ENCODE measurements at regions not wholly inside any gene's neighbourhood (a gene's known extent, or its start where the extent isn't known, plus 50 kb on each side); places are given as distances from the start of the nearest gene placed in this dataset.

- no peak for DNase-seq (ENCODE audit: low read depth in 2 of 2)
These were observed 457.5 kb upstream of the ZNF608 start for GRCh38 chr5:125203912-125204311.

DNA sequence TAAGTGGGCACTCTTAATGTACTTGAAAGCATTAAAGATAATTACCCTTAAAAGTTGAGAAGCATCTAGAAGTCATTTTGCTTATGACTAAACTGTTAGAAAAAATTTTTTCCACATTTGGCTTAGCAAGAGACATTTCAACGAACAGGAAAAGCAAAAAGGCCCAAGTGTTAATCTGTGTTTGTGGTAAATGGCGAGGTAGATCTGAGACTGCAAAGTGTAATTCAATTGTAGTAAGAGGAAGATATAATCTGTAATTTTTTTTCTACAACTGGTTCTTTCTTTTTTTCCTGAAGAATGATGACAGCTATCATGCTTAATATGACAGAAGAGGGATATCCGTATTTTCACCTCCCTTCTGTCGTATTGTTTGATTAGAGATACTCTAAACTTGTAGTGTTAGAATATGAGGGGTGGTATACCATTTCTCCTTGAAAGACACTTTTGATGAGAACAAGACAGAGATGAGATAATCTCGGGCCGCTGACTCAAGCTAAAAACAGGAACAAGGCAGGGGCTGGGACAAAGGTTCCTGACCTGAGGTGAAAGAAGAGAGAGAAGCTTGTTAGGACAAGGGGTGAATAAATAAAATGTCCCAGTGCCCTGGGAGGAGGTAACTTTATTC, 459.3 kb upstream of the ZNF608 start:
- no peak for DNase-seq (ENCODE audit: low read depth in 2 of 2)

- no peak for DNase-seq (ENCODE audit: low read depth in 2 of 2)
These were observed 461.4 kb upstream of the ZNF608 start for GRCh38 chr5:125207856-125208255.

GRCh38 chr5:125209650-125210049, 463.2 kb upstream of the ZNF608 start:
- DNase-seq (ENCODE audit: low read depth in 2 of 2) = no peak

GRCh38 chr5:125210242-125210947, 464.0 kb upstream of the ZNF608 start:
- no peak for DNase-seq (ENCODE audit: low read depth in 2 of 2)

- no peak for DNase-seq (ENCODE audit: low read depth in 2 of 2)
These were observed 467.6 kb upstream of the ZNF608 start for GRCh38 chr5:125214080-125214479.

DNA sequence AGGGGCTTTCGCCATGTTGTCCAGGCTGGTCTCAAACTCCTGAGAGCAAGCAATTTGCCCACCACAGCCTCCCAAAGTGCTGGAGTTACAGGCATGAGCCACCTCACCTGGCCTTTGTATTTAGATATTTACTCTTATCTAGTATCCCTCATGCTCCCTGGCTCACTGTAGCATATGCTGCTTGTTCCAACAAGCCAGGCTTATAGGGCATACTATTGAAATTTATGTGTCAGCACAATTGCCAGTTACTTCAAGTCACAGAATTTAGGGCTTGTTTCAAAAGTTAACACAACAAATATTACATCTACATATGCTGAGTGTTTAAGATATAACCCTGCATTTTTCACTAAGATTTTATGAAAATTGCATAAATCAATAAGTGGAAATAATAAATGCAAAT, 469.2 kb upstream of the ZNF608 start:
- no peak for DNase-seq (ENCODE audit: low read depth in 2 of 2)

DNA sequence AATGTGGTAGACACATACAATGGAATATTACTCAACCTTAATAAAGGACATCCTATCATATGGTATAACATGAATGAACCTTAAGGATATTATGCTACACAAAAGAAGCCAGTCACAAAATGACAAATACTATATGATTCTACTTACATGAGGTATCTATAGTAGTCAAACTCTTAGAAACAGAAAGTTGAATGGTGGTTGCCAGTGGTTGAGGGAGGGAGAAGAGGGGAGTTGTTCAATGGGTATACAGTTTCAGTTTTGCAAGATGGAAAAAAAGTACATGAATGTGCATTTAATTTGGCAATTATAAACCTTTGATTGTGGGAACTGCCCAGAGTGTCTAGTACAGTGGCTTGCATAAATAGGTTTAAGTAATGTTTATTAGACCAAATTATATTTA, 473.3 kb upstream of the ZNF608 start:
- no peak for DNase-seq (ENCODE audit: low read depth in 2 of 2)

GRCh38 chr5:125220284-125220683, 473.8 kb upstream of the ZNF608 start:
- DNase-seq (ENCODE audit: low read depth in 2 of 2) = no peak

DNA sequence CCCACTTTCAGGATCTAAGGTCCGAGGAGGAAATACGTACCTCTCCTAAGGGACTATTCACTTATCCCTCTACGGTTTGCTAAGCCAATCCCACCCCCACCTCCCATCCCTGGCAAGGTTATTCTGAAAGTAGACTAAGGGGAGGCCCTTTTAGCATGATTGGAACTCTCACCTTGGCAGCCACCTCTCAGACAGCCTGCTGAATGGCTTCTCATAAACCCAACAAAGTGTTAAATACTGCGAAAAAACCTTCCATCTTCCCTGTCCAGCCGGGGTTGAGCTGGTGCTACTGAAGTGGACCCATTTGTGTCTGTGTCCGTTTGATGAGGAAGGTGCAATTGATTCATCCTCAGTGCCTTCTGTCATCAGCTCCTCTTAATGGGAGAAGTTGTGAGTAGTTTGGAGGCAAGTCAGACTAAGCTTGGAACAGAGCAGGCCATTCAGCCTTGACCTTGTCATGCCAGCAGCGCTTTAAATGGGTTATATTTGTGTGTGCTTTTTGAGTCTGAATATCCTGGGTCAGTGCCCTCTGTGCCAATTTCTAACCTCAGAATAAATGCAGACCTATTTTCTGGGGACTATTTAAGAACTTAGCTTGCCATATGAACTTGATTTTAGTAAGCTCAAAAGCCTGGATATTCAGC, 476.3 kb upstream of the ZNF608 start:
- no peak for DNase-seq (ENCODE audit: low read depth in 2 of 2)

DNA sequence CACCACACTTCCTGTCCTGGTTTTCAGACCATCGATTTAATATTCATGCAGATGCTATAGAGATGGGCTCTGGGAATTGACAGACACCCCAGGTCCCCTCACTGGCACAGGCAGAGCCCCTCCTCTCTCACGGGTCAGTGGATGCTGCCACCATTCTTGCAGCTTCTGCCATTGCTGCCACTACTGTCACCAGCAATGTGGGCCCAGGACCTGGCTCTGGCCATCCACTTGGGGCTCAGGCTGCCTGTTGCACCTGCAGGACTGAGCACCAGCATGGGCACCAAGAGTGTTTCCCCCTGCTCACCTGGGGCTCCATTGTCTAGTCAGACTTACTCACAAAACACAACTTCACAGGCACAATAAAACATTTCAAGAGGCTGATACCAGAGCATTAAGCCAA, 479.0 kb upstream of the ZNF608 start:
- DNase-seq (ENCODE audit: low read depth in 2 of 2) = no peak

DNA sequence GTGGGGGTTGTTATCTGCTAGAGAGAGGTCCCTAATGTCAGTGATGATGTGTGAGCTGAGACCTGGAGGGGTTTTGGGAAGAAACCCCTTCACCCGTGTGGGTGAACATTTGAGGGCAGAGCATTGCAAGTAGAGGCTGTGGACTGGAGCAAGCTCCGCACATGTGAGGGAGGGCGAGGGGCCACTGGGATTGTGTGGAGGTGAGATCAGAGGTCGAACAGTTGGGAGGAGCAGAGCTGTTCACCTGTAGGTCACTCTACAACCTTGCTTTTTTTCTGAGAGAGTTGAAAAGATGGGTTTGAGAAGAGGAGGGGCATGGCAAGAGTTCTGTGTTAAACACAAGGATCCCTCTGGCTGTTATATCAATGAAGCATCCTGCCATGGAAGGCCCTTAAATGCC, 480.4 kb upstream of the ZNF608 start:
- DNase-seq (ENCODE audit: low read depth in 2 of 2) = no peak

DNA sequence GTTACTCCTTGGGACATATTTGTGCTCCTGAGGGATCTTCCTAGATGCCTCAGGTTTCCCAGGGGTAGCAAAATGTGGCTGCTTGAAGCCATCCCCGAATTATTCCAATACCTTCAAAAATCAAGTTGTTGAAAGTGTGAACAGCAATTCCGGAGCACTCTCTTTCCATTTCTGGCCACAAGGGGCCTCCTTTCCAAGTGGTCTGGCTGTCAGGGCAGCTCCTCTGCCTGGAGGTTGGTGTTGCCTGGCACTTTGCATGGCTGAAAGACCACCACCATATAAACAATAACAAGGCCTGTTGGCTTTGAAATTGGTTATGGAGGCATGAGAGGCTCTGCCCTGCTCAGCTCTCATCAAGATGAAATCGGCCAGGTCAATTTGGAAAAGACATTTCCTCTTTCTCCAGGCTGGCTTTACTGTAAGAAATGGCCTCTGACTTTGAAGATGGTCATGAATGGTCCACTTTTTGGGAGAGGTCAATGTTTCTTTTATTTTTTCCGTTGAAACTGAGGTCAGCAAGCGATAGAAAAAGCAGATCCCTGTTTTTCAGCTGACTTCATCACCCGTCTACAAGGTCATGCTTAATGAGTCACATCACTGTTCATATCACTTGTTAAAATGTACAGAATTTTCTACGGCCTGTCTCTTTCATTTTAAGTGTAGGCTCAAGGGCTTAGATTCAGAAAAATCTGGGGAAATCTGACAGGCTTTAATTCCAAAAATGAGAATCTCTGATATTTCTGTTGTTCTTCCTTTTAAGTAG, 481.1 kb upstream of the ZNF608 start:
- DNase-seq (ENCODE audit: low read depth in 2 of 2) = no peak

GRCh38 chr5:125228363-125229070, 482.1 kb upstream of the ZNF608 start:
- no peak for DNase-seq (ENCODE audit: low read depth in 2 of 2)

- DNase-seq (ENCODE audit: low read depth in 2 of 2) = no peak
These were observed 483.1 kb upstream of the ZNF608 start for GRCh38 chr5:125229556-125229955.

GRCh38 chr5:125232779-125233230, 486.4 kb upstream of the ZNF608 start:
- DNase-seq (ENCODE audit: low read depth in 2 of 2) = no peak

- DNase-seq (ENCODE audit: low read depth in 2 of 2) = no peak
These were observed 487.5 kb upstream of the ZNF608 start for GRCh38 chr5:125233944-125234343.

GRCh38 chr5:125236007-125236406, 489.6 kb upstream of the ZNF608 start:
- no peak for DNase-seq (ENCODE audit: low read depth in 2 of 2)

- no peak for DNase-seq (ENCODE audit: low read depth in 2 of 2)
These were observed 490.5 kb upstream of the ZNF608 start for GRCh38 chr5:125236981-125237380.

DNA sequence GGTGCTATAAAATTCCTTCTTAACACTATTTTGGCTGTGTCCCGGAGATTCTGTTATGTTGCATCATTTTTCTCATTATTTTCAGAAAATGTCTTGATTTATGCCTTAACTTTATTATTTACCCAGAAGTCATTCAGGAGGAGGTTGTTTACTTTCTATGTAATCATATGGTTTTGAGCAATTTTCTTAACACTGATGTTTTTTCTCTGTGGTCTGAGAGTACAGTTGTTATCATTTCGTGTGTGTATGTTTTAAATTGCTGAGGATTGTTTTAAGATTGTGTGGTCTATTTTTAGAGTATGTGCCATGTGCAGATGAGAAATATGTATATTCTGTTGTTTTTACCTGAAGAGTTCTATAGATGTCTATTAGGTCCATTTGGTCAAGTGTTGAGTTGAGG, 498.1 kb upstream of the ZNF608 start:
- no peak for DNase-seq (ENCODE audit: low read depth in 2 of 2)

DNA sequence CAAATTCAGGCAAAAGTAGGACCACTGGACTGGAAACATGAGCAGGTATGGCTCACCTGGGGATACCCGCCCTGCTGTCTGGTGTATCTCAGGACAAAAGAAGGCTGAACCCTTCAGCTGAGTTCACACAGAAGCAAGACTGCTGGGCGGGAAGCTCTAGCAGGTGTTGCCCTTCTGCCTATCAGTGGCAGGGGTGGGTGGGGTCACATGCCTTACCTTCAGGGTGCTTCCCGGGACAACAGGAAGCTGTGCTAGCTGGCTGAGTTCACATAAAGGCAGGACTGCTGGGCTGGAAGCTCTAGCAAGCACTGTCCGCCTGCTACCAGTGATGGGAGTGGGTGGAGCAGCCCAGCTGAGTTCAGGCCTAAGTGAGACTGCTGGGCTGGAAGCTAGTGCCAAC, 498.8 kb upstream of the ZNF608 start:
- DNase-seq (ENCODE audit: low read depth in 2 of 2) = no peak

GRCh38 chr5:125249400-125249799, 503.0 kb upstream of the ZNF608 start:
- DNase-seq (ENCODE audit: low read depth in 2 of 2) = no peak
